IMR-90 (cell line): ENCODE measurements at regions not wholly inside any gene's neighbourhood (a gene's known extent, or its start where the extent isn't known, plus 50 kb on each side); places are given as distances from the start of the nearest gene placed in this dataset.

Experiments
- CHD1 ChIP-seq: IDR thresholded peaks from 2 replicates; pipeline ENCODE4 v1.6.1; 2012; ENCODE audit warnings: low read depth, low read length, improper control_type of control experiment
- CTCF ChIP-seq: conservative IDR thresholded peaks from 2 replicates; pipeline ENCODE4 v1.5.1; 2012; ENCODE audit warnings: mild to moderate bottlenecking, low read depth, low read length, improper control_type of control experiment
- FOS ChIP-seq: fragments of 150-350 bp; IDR thresholded peaks from 2 replicates; pipeline ENCODE4 v1.6.1; 2016; ENCODE audit warnings: low read depth, low read length
- MAFK ChIP-seq: IDR thresholded peaks from 2 replicates; pipeline ENCODE4 v1.6.1; 2012; ENCODE audit warnings: low read depth, low read length, improper control_type of control experiment
- MAZ ChIP-seq: IDR thresholded peaks from 2 replicates; pipeline ENCODE4 v1.6.1; 2012; ENCODE audit warnings: low read depth, mild to moderate bottlenecking, low read length, improper control_type of control experiment, moderate library complexity, borderline replicate concordance
- MXI1 ChIP-seq: IDR thresholded peaks from 2 replicates; pipeline ENCODE4 v1.6.1; 2012; ENCODE audit warnings: low read depth, mild to moderate bottlenecking, low read length, moderate library complexity, borderline replicate concordance
- NFE2L2 ChIP-seq: fragments of 150-350 bp; IDR thresholded peaks from 2 replicates; pipeline ENCODE4 v1.6.1; 2016; ENCODE audit warnings: low read depth, mild to moderate bottlenecking, low read length
- POLR2A ChIP-seq: IDR thresholded peaks from 2 replicates; pipeline ENCODE4 v1.6.1; 2012; ENCODE audit warnings: mild to moderate bottlenecking, low read depth, low read length
- RAD21 ChIP-seq: IDR thresholded peaks from 2 replicates; pipeline ENCODE4 v1.6.1; 2012; ENCODE audit warnings: low read length, improper control_type of control experiment
- RCOR1 ChIP-seq: IDR thresholded peaks from 2 replicates; pipeline ENCODE4 v1.6.1; 2012; ENCODE audit warnings: mild to moderate bottlenecking, low read length, improper control_type of control experiment; ENCODE audit not compliant: insufficient replicate concordance
- SMC3 ChIP-seq: fragments of 150-350 bp; IDR thresholded peaks from 2 replicates; pipeline ENCODE4 v1.6.1; 2016; ENCODE audit warnings: low read depth, mild to moderate bottlenecking, antibody characterized with exemption, low read length, moderate library complexity
- USF2 ChIP-seq: fragments of 150-350 bp; IDR thresholded peaks from 2 replicates; pipeline ENCODE4 v1.6.1; 2017; ENCODE audit warnings: mild to moderate bottlenecking, antibody characterized with exemption, low read length, low read depth

GRCh38 chr5:163964671-163965070, 459.3 kb downstream of the MAT2B start:
- no peak for TF ChIP-seq CHD1
- TF ChIP-seq CTCF, result no peak
- no peak for TF ChIP-seq USF2
- TF ChIP-seq POLR2A, result no peak
- no peak for TF ChIP-seq RAD21
- no peak for TF ChIP-seq SMC3
- TF ChIP-seq RCOR1, result no peak
- no peak for TF ChIP-seq MXI1
- no peak for TF ChIP-seq NFE2L2
- TF ChIP-seq FOS, result no peak
- TF ChIP-seq MAFK, result no peak
- no peak for TF ChIP-seq MAZ
